ENCODE measurements at regions not wholly inside any gene's neighbourhood (a gene's known extent, or its start where the extent isn't known, plus 50 kb on each side); places are given as distances from the start of the nearest gene placed in this dataset.
"Not testable (repeated sequence)": the region's sequence is repeated elsewhere in the genome, so short reads cannot be mapped to it uniquely, and the experiment has no call there.

DNA sequence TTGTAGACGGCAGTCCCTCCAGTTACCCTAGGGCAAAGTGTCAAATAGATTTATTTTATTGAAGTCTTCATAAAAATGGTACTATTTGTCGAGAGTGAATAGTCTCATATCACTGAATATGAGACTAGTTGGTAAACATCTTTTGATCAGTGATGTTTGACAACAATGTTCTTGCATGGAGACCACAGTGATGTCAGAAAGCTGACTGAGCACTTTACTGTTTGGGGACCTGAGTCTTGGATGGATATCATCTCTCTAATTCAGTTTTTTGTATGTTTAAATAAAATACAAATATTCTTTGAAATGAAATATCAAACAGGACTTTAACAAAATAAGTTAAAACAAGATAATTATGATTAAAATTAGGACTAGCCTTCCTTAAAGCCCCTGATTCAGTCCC lies 1315.4 kb upstream of the NRXN1 start:
- Histone ChIP-seq H3K36me3 (ENCODE audit: control insufficient read depth, insufficient read depth, low read length) (no peaks in the 10 kb centered on the region), H3K9me3 (ENCODE audit: control insufficient read depth, low read length) (no peaks in the 10 kb centered on the region), H3K4me3 (ENCODE audit: insufficient read depth, low read depth, low read length, poor library complexity, severe bottlenecking) (no peak overlapping the region), H3K27ac (ENCODE audit: insufficient read depth, low read length, poor library complexity, severe bottlenecking) (no peak overlapping the region), H3K27me3 (replicated peaks; ENCODE audit: control insufficient read depth, insufficient read depth, low read length, poor library complexity, severe bottlenecking) (no peaks in the 10 kb centered on the region), H3K4me1 (ENCODE audit: control insufficient read depth, insufficient read depth, low read length, poor library complexity, severe bottlenecking) (no peaks in the 10 kb centered on the region)
- no peak for DNase-seq

DNA sequence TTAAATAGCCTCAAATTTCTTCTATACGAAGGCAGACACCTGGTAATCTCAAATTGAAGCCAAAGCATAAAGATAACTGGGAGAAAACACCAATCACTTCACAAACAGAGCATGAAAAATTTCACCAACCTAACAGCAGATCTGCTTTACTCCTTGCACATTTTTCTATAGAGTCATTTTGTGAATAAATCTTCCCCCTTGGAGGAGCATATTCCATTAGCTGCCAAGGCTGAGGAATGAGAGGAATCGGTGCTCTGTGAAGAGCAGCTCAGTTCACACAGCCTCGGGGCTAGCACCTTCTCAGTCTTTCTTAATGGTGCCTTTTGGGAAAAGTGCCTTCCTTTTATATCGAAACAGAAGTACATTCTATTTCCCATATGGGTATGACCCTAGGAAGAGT lies 1313.7 kb upstream of the NRXN1 start:
- Histone ChIP-seq H3K4me1 (ENCODE audit: control insufficient read depth, insufficient read depth, low read length, poor library complexity, severe bottlenecking) (no peaks in the 10 kb centered on the region), H3K9me3 (ENCODE audit: control insufficient read depth, low read length) (no peaks in the 10 kb centered on the region), H3K36me3 (ENCODE audit: control insufficient read depth, insufficient read depth, low read length) (no peaks in the 10 kb centered on the region), H3K4me3 (ENCODE audit: insufficient read depth, low read depth, low read length, poor library complexity, severe bottlenecking) (no peak overlapping the region), H3K27ac (ENCODE audit: insufficient read depth, low read length, poor library complexity, severe bottlenecking) (no peak overlapping the region), H3K27me3 (replicated peaks; ENCODE audit: control insufficient read depth, insufficient read depth, low read length, poor library complexity, severe bottlenecking) (no peaks in the 10 kb centered on the region)
- DNase-seq: no peak

DNA sequence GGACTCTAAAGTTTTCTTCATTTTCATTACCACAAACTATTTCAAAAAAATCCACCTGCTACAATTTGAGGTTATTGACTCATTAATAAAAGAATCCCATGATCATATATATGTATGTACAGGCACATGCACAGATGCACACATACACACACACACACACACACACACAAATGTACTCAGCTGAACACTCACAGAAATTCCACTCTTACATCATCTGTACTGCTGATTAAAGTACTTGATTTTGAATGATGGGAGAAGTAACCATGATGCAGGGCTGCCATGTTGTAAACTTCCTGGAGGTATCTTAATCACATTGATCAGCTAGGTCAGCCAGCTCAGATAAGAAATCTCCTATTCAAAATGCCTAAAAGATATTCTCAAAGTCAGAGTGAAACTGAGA lies 1313.2 kb upstream of the NRXN1 start:
- no peaks in the 10 kb centered on the region for H3K9me3 ChIP-seq (ENCODE audit: control insufficient read depth, low read length)
- no peak overlapping the region for H3K4me3 ChIP-seq (ENCODE audit: insufficient read depth, low read depth, low read length, poor library complexity, severe bottlenecking)
- H3K27ac ChIP-seq (ENCODE audit: insufficient read depth, low read length, poor library complexity, severe bottlenecking): no peak overlapping the region
- DNase-seq: no peak
- H3K36me3 ChIP-seq (ENCODE audit: control insufficient read depth, insufficient read depth, low read length): no peaks in the 10 kb centered on the region
- H3K27me3 ChIP-seq (replicated peaks; ENCODE audit: control insufficient read depth, insufficient read depth, low read length, poor library complexity, severe bottlenecking): no peaks in the 10 kb centered on the region
- H3K4me1 ChIP-seq (ENCODE audit: control insufficient read depth, insufficient read depth, low read length, poor library complexity, severe bottlenecking): no peaks in the 10 kb centered on the region

DNA sequence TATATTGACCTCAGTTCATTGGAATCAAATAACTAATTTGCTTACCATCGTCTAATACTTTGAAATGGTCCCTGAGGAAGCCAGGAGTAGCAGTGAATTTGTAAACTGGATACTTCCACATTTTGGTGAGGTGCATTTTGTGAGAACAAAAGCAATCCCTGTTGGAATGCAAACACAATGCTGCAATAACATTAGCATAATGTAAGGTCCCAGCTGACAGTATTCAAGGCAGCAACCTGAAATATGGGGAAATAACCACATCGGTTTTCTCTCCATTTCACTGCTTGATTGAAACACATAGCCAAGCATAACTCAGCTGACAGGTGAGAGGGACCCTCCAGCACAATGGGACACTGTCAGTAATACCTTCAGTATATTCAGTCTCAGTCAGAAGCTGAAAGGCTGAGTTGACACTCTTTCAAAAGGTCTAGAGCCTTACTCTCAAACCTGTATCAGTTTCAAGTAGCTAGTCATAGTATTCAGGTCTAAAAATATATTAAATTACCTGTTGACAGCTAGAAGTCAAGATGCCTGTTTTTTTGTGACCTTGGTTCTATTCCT lies 1311.9 kb upstream of the NRXN1 start:
- no peaks in the 10 kb centered on the region for H3K36me3 ChIP-seq (ENCODE audit: control insufficient read depth, insufficient read depth, low read length)
- H3K27me3 ChIP-seq (replicated peaks; ENCODE audit: control insufficient read depth, insufficient read depth, low read length, poor library complexity, severe bottlenecking): no peaks in the 10 kb centered on the region
- no peaks in the 10 kb centered on the region for H3K9me3 ChIP-seq (ENCODE audit: control insufficient read depth, low read length)
- H3K27ac ChIP-seq (ENCODE audit: insufficient read depth, low read length, poor library complexity, severe bottlenecking): no peak overlapping the region
- no peak overlapping the region for H3K4me3 ChIP-seq (ENCODE audit: insufficient read depth, low read depth, low read length, poor library complexity, severe bottlenecking)
- no peak for DNase-seq
- no peaks in the 10 kb centered on the region for H3K4me1 ChIP-seq (ENCODE audit: control insufficient read depth, insufficient read depth, low read length, poor library complexity, severe bottlenecking)

DNA sequence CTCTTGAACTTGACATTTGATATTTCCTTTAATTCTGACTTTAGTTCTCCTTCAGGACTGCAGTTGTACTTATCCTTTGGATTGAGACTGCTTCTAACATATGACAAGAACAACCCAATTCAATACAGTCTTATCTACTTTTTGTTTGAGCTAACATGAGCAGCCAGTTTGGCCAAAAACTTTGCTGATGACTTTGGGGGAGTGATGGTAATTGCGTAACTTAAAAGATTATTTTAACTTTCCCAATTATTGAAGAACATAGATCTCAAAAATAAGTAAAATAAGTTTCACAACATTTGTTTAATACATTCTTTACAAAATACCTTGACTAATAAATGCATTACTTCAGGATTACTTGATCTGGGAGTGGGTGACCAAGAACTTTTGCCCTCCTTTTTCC lies 1311.1 kb upstream of the NRXN1 start:
- no peak for DNase-seq
- Histone ChIP-seq H3K9me3 (ENCODE audit: control insufficient read depth, low read length) (no peaks in the 10 kb centered on the region), H3K27me3 (replicated peaks; ENCODE audit: control insufficient read depth, insufficient read depth, low read length, poor library complexity, severe bottlenecking) (no peaks in the 10 kb centered on the region), H3K4me1 (ENCODE audit: control insufficient read depth, insufficient read depth, low read length, poor library complexity, severe bottlenecking) (no peaks in the 10 kb centered on the region), H3K27ac (ENCODE audit: insufficient read depth, low read length, poor library complexity, severe bottlenecking) (no peak overlapping the region), H3K4me3 (ENCODE audit: insufficient read depth, low read depth, low read length, poor library complexity, severe bottlenecking) (no peak overlapping the region), H3K36me3 (ENCODE audit: control insufficient read depth, insufficient read depth, low read length) (no peaks in the 10 kb centered on the region)

DNA sequence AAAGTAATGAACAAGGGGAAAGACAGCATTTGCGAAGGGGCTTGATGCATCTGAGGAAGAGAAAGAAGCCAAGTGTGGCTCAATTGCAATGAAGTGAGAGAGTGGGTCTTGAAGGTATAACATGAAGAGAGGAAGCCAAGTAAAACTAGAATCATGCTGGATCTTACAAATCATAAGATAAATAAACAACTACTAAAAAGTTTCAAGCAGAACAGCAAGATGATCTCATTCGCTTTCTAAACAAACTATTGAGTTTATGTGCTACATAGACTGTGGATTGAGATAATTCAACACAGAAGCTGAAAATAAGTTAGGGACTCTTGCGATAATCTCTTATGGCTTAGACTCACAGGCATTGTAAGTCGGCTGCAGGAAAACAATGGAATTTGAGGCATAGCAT lies 1310.5 kb upstream of the NRXN1 start:
- Histone ChIP-seq H3K36me3 (ENCODE audit: control insufficient read depth, insufficient read depth, low read length) (no peaks in the 10 kb centered on the region), H3K9me3 (ENCODE audit: control insufficient read depth, low read length) (no peaks in the 10 kb centered on the region), H3K27ac (ENCODE audit: insufficient read depth, low read length, poor library complexity, severe bottlenecking) (no peak overlapping the region), H3K4me3 (ENCODE audit: insufficient read depth, low read depth, low read length, poor library complexity, severe bottlenecking) (no peak overlapping the region), H3K27me3 (replicated peaks; ENCODE audit: control insufficient read depth, insufficient read depth, low read length, poor library complexity, severe bottlenecking) (no peaks in the 10 kb centered on the region), H3K4me1 (ENCODE audit: control insufficient read depth, insufficient read depth, low read length, poor library complexity, severe bottlenecking) (no peaks in the 10 kb centered on the region)
- DNase-seq: no peak

DNA sequence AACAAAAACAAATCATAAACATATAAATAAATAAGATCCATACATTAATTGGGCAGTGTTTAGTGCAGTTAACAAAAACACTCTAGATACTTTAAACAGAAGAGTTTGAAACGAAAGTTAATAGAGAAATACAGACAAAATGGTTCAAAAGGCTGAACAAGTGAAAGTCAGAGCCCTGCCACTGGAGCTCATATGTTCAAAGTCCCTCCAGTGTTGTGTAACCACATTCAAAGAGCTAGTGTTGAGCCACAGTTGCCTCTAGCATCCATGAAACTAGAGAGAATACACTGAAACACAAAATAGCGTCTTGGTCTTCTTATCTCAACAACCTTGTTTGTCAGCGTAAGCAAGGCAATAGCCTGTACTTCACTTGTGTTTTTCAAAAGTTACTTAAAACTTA lies 1309.8 kb upstream of the NRXN1 start:
- no peak overlapping the region for H3K4me3 ChIP-seq (ENCODE audit: insufficient read depth, low read depth, low read length, poor library complexity, severe bottlenecking)
- no peaks in the 10 kb centered on the region for H3K36me3 ChIP-seq (ENCODE audit: control insufficient read depth, insufficient read depth, low read length)
- no peaks in the 10 kb centered on the region for H3K27me3 ChIP-seq (replicated peaks; ENCODE audit: control insufficient read depth, insufficient read depth, low read length, poor library complexity, severe bottlenecking)
- no peaks in the 10 kb centered on the region for H3K4me1 ChIP-seq (ENCODE audit: control insufficient read depth, insufficient read depth, low read length, poor library complexity, severe bottlenecking)
- no peak for DNase-seq
- H3K9me3 ChIP-seq (ENCODE audit: control insufficient read depth, low read length): no peaks in the 10 kb centered on the region
- H3K27ac ChIP-seq (ENCODE audit: insufficient read depth, low read length, poor library complexity, severe bottlenecking): no peak overlapping the region

DNA sequence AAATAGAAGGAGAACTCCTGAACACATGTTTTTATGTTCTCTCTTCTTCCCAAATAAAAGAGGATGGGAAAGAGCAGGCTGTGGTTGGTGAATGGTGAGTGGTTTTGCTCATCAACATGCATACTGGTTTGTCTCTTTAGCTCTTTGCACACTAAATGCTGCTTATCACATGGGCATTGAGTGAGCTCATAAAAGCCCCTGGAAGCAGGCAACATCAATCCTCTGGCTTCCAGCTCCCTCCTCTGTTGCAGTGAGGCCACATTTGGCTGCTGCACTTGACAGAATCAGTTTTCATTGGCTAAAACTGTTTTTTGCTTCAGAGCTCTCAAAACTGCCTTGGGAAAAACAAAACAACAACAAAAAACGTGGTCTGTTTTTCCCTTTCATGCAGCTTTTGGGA lies 1308.2 kb upstream of the NRXN1 start:
- Histone ChIP-seq H3K9me3 (ENCODE audit: control insufficient read depth, low read length) (no peaks in the 10 kb centered on the region), H3K27me3 (replicated peaks; ENCODE audit: control insufficient read depth, insufficient read depth, low read length, poor library complexity, severe bottlenecking) (no peaks in the 10 kb centered on the region), H3K27ac (ENCODE audit: insufficient read depth, low read length, poor library complexity, severe bottlenecking) (no peak overlapping the region), H3K36me3 (ENCODE audit: control insufficient read depth, insufficient read depth, low read length) (no peaks in the 10 kb centered on the region), H3K4me1 (ENCODE audit: control insufficient read depth, insufficient read depth, low read length, poor library complexity, severe bottlenecking) (no peaks in the 10 kb centered on the region), H3K4me3 (ENCODE audit: insufficient read depth, low read depth, low read length, poor library complexity, severe bottlenecking) (no peak overlapping the region)
- no peak for DNase-seq

DNA sequence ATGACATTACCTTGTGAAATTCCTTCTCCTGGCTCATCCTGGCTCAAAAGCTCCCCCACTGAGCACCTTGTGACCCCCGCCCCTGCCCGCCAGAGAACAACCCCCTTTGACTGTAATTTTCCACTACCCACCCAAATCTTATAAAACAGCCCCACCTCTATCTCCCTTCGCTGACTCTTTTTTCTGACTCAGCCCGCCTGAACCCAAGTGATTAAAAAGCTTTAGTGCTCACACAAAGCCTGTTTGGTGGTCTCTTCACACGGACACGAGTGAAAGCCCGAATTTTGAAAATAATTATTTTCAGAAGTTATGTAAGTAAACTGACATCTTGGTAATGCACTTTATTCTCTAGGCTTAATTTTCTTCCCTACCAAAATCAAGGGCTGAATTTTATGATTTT lies 1305.9 kb upstream of the NRXN1 start:
- H3K36me3 ChIP-seq (ENCODE audit: control insufficient read depth, insufficient read depth, low read length); H3K27ac ChIP-seq (ENCODE audit: insufficient read depth, low read length, poor library complexity, severe bottlenecking); DNase-seq; H3K4me3 ChIP-seq (ENCODE audit: insufficient read depth, low read depth, low read length, poor library complexity, severe bottlenecking); H3K4me1 ChIP-seq (ENCODE audit: control insufficient read depth, insufficient read depth, low read length, poor library complexity, severe bottlenecking); H3K27me3 ChIP-seq (replicated peaks; ENCODE audit: control insufficient read depth, insufficient read depth, low read length, poor library complexity, severe bottlenecking); H3K9me3 ChIP-seq (ENCODE audit: control insufficient read depth, low read length): not testable (repeated sequence)

DNA sequence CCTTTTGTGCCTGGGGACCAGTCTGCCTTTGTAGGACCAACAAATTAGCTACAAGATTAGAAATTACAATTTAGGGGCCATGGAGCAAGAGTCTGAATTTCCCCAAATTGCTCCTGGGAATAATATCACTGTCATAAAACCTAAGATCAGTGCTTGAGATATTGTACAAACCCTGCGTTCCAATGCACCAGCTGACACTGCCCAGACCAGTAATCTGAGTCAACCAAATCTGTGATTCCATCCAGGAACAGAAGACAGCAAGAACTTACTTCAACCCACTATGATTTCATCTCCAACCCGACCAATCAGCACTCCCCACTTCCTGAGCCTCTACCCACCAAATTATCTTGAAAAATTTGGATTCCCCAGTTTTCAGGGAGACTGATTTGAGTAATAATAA lies 1305.0 kb upstream of the NRXN1 start:
- Histone ChIP-seq H3K4me1 (ENCODE audit: control insufficient read depth, insufficient read depth, low read length, poor library complexity, severe bottlenecking) (no peaks in the 10 kb centered on the region), H3K9me3 (ENCODE audit: control insufficient read depth, low read length) (no peaks in the 10 kb centered on the region), H3K27ac (ENCODE audit: insufficient read depth, low read length, poor library complexity, severe bottlenecking) (no peak overlapping the region), H3K27me3 (replicated peaks; ENCODE audit: control insufficient read depth, insufficient read depth, low read length, poor library complexity, severe bottlenecking) (no peaks in the 10 kb centered on the region), H3K36me3 (ENCODE audit: control insufficient read depth, insufficient read depth, low read length) (no peaks in the 10 kb centered on the region), H3K4me3 (ENCODE audit: insufficient read depth, low read depth, low read length, poor library complexity, severe bottlenecking) (no peak overlapping the region)
- no peak for DNase-seq

DNA sequence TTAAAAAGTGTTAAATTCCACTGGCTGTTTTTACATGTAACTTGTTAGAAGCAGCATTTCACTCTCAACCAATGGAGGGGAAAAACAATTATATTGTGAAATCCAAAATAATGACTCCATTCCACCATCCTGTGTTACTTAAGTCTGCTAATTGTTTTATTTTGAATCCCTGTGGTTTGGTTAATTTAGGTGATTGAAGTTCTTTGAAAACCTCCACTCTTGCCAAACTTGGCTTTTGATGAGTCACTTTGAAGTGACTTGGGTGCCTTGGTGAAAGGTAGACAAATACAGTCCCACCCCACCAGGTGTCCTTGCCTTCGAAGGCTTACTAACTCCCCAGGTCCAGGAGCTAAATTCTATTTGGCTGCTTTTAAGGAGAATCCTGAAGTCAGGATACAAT lies 1303.8 kb upstream of the NRXN1 start:
- Histone ChIP-seq H3K27me3 (replicated peaks; ENCODE audit: control insufficient read depth, insufficient read depth, low read length, poor library complexity, severe bottlenecking) (no peaks in the 10 kb centered on the region), H3K9me3 (ENCODE audit: control insufficient read depth, low read length) (no peaks in the 10 kb centered on the region), H3K36me3 (ENCODE audit: control insufficient read depth, insufficient read depth, low read length) (no peaks in the 10 kb centered on the region), H3K4me1 (ENCODE audit: control insufficient read depth, insufficient read depth, low read length, poor library complexity, severe bottlenecking) (no peaks in the 10 kb centered on the region), H3K4me3 (ENCODE audit: insufficient read depth, low read depth, low read length, poor library complexity, severe bottlenecking) (no peak overlapping the region), H3K27ac (ENCODE audit: insufficient read depth, low read length, poor library complexity, severe bottlenecking) (no peak overlapping the region)
- DNase-seq: no peak

Data from effector memory CD4-positive, alpha-beta T cell (primary cell).